ENCODE measurements at regions not wholly inside any gene's neighbourhood (a gene's known extent, or its start where the extent isn't known, plus 50 kb on each side); places are given as distances from the start of the nearest gene placed in this dataset.

DNA sequence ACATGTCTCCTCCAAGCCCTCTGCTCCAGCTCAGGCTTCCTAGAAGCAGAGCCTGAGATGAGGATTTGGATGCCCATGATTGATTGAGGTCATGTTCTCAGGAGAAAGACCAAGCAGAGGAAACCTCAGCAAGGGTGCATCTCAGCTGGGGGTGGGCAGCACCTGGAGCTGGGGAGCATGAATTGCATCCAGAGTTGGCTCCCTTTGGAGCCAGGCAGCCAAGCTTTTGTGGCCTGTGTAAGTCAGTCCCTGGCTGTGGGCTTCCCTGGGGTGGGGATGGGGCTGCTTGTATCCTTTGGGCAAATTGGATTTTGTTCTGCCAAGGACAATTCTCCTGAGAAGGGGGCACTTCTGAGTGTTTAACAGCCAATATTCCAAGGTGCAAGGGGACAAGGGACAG lies 91.5 kb upstream of the WASF3 start:
- no peak for TF ChIP-seq POLR2A (IDR thresholded peaks at IDR 0.05)
- no peak for TF ChIP-seq CTCF (IDR thresholded peaks at IDR 0.05 in 8 of 11, conservative IDR thresholded peaks at IDR 0.05 in 3 of 11)
- TF ChIP-seq POLR2AphosphoS5 (IDR thresholded peaks at IDR 0.05), result no peak
- no peak for DNase-seq
- Histone ChIP-seq H3K9me3 (no peaks in the 10 kb centered on the region), H3K27ac (no peak overlapping the region), H3K27me3 (replicated peaks in 1 of 7) (peaks cover 0 to 20% (median 0%) of the 10 kb centered on the region in 7 donors), H3K4me1 (no peaks in the 10 kb centered on the region), H3K36me3 (no peaks in the 10 kb centered on the region), H3K4me3 (no peak overlapping the region)
- intact Hi-C loops (cut with DNase I; ENCODE audit: low total_unique reads), result no loop called here

- TF ChIP-seq CTCF (IDR thresholded peaks at IDR 0.05 in 8 of 11, conservative IDR thresholded peaks at IDR 0.05 in 3 of 11) (no peak), POLR2AphosphoS5 (IDR thresholded peaks at IDR 0.05) (no peak), POLR2A (IDR thresholded peaks at IDR 0.05) (no peak)
Measured at GRCh38 chr13:26468265-26468801, 89.2 kb upstream of the WASF3 start.

DNA sequence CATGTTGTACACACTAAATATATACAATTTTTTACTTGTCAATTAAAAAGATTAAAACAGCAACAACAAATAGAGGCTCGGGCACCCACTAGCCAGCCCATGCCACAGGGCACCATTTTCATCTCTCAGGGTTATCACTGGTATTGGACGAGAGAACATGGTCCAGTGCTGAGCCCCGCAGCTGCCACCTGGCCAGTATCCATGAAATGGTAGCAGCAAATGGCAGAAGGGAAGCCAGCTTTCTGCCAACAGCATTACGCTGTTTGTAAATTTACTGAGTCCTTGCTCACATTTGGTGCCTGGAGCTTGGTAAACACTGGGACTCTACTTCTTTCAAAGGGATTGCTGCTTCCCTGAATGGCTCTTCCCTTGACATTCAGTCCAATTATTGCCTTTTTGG lies 87.9 kb upstream of the WASF3 start:
- Histone ChIP-seq H3K27me3 (replicated peaks in 1 of 7) (peaks cover 0 to 16% (median 0%) of the 10 kb centered on the region in 7 donors), H3K4me1 (no peaks in the 10 kb centered on the region), H3K4me3 (no peak overlapping the region), H3K36me3 (no peaks in the 10 kb centered on the region), H3K27ac (no peak overlapping the region), H3K9me3 (no peaks in the 10 kb centered on the region)
- intact Hi-C loops (cut with DNase I; ENCODE audit: low total_unique reads), result no loop called here
- TF ChIP-seq POLR2AphosphoS5 (IDR thresholded peaks at IDR 0.05) (no peak), CTCF (IDR thresholded peaks at IDR 0.05 in 8 of 11, conservative IDR thresholded peaks at IDR 0.05 in 3 of 11) (no peak)
- 88 to 91% (median 90%) methylated on average over 4 of the region's 4 CpGs for WGBS, 5 donors
- DNase-seq, result no peak

More at GRCh38 chr13:26468265-26468801, 89.2 kb upstream of the WASF3 start:
- Histone ChIP-seq H3K27me3 (replicated peaks in 1 of 7) (peaks cover 0 to 20% (median 0%) of the 10 kb centered on the region in 7 donors), H3K9me3 (no peaks in the 10 kb centered on the region), H3K27ac (no peak overlapping the region), H3K4me1 (no peaks in the 10 kb centered on the region), H3K36me3 (no peaks in the 10 kb centered on the region), H3K4me3 (no peak overlapping the region)
- WGBS, 5 donors, result 44 to 55% (median 49%) methylated on average over 6 of the region's 6 CpGs
- DNase-seq, result no peak
- intact Hi-C loops (cut with DNase I; ENCODE audit: low total_unique reads), result no loop called here

GRCh38 chr13:26471807-26472206 lies 85.7 kb upstream of the WASF3 start:
- no peak for DNase-seq
- WGBS, 5 donors, result 84 to 91% (median 87%) methylated on average over 8 of the region's 8 CpGs

More at GRCh38 chr13:26471807-26472206, 85.7 kb upstream of the WASF3 start:
- Histone ChIP-seq H3K9me3 (no peaks in the 10 kb centered on the region), H3K27me3 (replicated peaks in 1 of 7) (peaks cover 0 to 9% (median 0%) of the 10 kb centered on the region in 7 donors), H3K4me3 (no peak overlapping the region), H3K27ac (no peak overlapping the region), H3K36me3 (no peaks in the 10 kb centered on the region), H3K4me1 (peaks cover 0 to 13% (median 2%) of the 10 kb centered on the region in 6 donors)
- intact Hi-C loops (cut with DNase I; ENCODE audit: low total_unique reads), result no loop called here
- TF ChIP-seq CTCF (IDR thresholded peaks at IDR 0.05 in 8 of 11, conservative IDR thresholded peaks at IDR 0.05 in 3 of 11) (no peak), POLR2A (IDR thresholded peaks at IDR 0.05) (no peak), POLR2AphosphoS5 (IDR thresholded peaks at IDR 0.05) (no peak)
